Thoracic aorta (tissue), 2 donors: ENCODE measurements at regions not wholly inside any gene's neighbourhood (a gene's known extent, or its start where the extent isn't known, plus 50 kb on each side); places are given as distances from the start of the nearest gene placed in this dataset.
A peak's percentile ranks its signal among the peaks of the same experiment; 100 is the strongest.

Experiments used
- ATAC-seq: fragments of 150-250 bp; one replicate; pipeline ENCODE4 v1.8.0; 2017; ENCODE audit warnings: low read depth; ENCODE audit not compliant: insufficient number of reproducible peaks, low FRiP score
- DNase-seq: peaks from one replicate; pipeline ENCODE4 v3.0.0-alpha.2; 2020; ENCODE audit warnings: low spot score
- H3K27ac ChIP-seq, 2 donors: fragments of 200-600 bp; sonication (generic); 1 replicate in 1 of 2; 2 replicates in 1 of 2; pipeline ENCODE4 v1.5.1; 2016; ENCODE audit warnings: mild to moderate bottlenecking in 2 of 2, moderate library complexity in 2 of 2
- H3K27me3 ChIP-seq: fragments of 200-600 bp; sonication (generic); replicated peaks from 2 replicates; pipeline ENCODE4 v1.6.0; 2016; ENCODE audit warnings: mild to moderate bottlenecking; ENCODE audit not compliant: insufficient read depth
- H3K36me3 ChIP-seq: fragments of 200-600 bp; sonication (generic); one replicate; pipeline ENCODE4 v1.5.1; 2016
- H3K4me1 ChIP-seq, 2 donors: fragments of 200-600 bp; sonication (generic); 1 replicate in 1 of 2; 2 replicates in 1 of 2; pipeline versions ENCODE4 v1.5.1 to v1.6.0; 2016; ENCODE audit warnings: low read depth in 2 of 2, mild to moderate bottlenecking in 1 of 2; ENCODE audit not compliant: control insufficient read depth in 1 of 2
- H3K4me3 ChIP-seq: fragments of 200-600 bp; sonication (generic); 2 replicates; pipeline ENCODE4 v1.5.1; 2016; ENCODE audit warnings: mild to moderate bottlenecking
- H3K9me3 ChIP-seq: fragments of 200-600 bp; sonication (generic); 2 replicates; pipeline ENCODE4 v1.5.1; 2016
- CTCF ChIP-seq: fragments of 200-600 bp; sonication (generic); IDR thresholded peaks from one replicate; pipeline ENCODE4 v1.5.1; 2019; ENCODE audit warnings: antibody characterized with exemption

DNA sequence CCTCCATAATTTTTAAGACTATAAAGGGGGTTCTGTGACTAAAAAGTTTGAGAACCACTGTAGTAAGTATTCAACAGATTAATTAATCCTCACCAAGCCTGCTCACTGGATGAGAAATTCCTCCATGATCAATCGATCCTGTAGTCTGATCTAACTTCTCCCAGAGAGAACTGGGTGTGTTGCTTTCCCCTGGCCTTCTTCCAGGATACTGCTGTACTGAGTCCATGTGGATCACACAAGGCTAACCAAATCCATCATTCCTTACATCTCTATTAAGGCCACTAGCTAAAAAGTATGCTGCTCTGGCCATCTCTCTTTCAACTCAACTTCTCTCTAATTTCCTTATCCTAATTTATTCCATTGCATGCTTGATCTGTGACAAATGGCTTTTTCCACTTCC, 280.2 kb upstream of the PCSK5 start:
- no peaks in the 10 kb centered on the region for H3K9me3 ChIP-seq
- no peak overlapping the region for H3K27ac ChIP-seq
- ATAC-seq (no peak), DNase-seq (no peak)
- TF ChIP-seq CTCF: no peak
- no peaks in the 10 kb centered on the region for H3K27me3 ChIP-seq
- H3K36me3 ChIP-seq: no peaks in the 10 kb centered on the region
- H3K4me1 ChIP-seq: peaks cover 6 to 11% of the 10 kb centered on the region in 2 donors
- H3K4me3 ChIP-seq: no peak overlapping the region

GRCh38 chr9:75612205-75612604, 278.3 kb upstream of the PCSK5 start:
- no peak for TF ChIP-seq CTCF
- Histone ChIP-seq H3K4me3 (no peak overlapping the region), H3K36me3 (no peaks in the 10 kb centered on the region), H3K27ac (no peak overlapping the region), H3K27me3 (no peaks in the 10 kb centered on the region), H3K9me3 (no peaks in the 10 kb centered on the region), H3K4me1 (peaks cover 6 to 23% of the 10 kb centered on the region in 2 donors)
- ATAC-seq: no peak
- DNase-seq: no peak

- peak overlapping the region in 1 of 2 donors; percentile 6 for H3K27ac ChIP-seq
- no peaks in the 10 kb centered on the region for H3K9me3 ChIP-seq
- ATAC-seq: peak; percentile 65
- H3K4me1 ChIP-seq: peaks cover 6 to 23% of the 10 kb centered on the region in 2 donors
- no peaks in the 10 kb centered on the region for H3K36me3 ChIP-seq
- H3K27me3 ChIP-seq: no peaks in the 10 kb centered on the region
- TF ChIP-seq CTCF: no peak
- no peak overlapping the region for H3K4me3 ChIP-seq
- DNase-seq: no peak
Measured at GRCh38 chr9:75612754-75613153, 277.7 kb upstream of the PCSK5 start.

DNA sequence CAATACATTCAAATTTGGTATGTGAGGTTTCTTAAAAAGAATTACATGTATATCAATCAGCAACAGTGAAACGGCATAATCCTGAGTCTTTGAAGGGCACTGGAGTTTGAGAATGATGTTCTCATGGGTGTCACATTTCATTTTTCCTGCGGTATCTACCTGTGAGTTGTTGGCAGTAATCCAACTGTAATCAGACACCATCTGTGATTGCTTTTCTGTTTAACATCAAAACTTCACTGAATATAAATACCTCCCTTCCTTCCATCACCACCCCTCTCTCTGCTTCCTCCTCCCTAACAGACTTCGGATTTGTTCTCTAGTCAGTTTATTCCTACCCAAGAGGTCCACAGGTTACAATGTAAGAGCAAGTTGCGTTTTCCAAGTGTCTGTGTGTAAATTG, 275.2 kb upstream of the PCSK5 start:
- Histone ChIP-seq H3K9me3 (no peaks in the 10 kb centered on the region), H3K4me3 (no peak overlapping the region), H3K27ac (no peak overlapping the region), H3K4me1 (peaks cover 6 to 23% of the 10 kb centered on the region in 2 donors), H3K36me3 (no peaks in the 10 kb centered on the region), H3K27me3 (no peaks in the 10 kb centered on the region)
- no peak for TF ChIP-seq CTCF
- DNase-seq (no peak), ATAC-seq (no peak)

- no peaks in the 10 kb centered on the region for H3K36me3 ChIP-seq
- peaks cover 6 to 23% of the 10 kb centered on the region in 2 donors for H3K4me1 ChIP-seq
- H3K9me3 ChIP-seq: no peaks in the 10 kb centered on the region
- no peak overlapping the region for H3K4me3 ChIP-seq
- no peaks in the 10 kb centered on the region for H3K27me3 ChIP-seq
- H3K27ac ChIP-seq: no peak overlapping the region
- DNase-seq (no peak), ATAC-seq (no peak)
- no peak for TF ChIP-seq CTCF
Measured at GRCh38 chr9:75616052-75616451, 274.4 kb upstream of the PCSK5 start.
